ENCODE measurements at regions not wholly inside any gene's neighbourhood (a gene's known extent, or its start where the extent isn't known, plus 50 kb on each side); places are given as distances from the start of the nearest gene placed in this dataset.

- no peak for TF ChIP-seq CTCF (IDR thresholded peaks at IDR 0.05 in 2 of 3, conservative IDR thresholded peaks at IDR 0.05 in 1 of 3; ENCODE audit: borderline replicate concordance in 1 of 3, insufficient read depth in 1 of 3, low read depth in 2 of 3, low read length in 2 of 3)
- no peak for TF ChIP-seq SRF (IDR thresholded peaks at IDR 0.05; ENCODE audit: low read depth)
- no peak for TF ChIP-seq RAD21 (IDR thresholded peaks at IDR 0.05; ENCODE audit: low read depth)
- no peak for TF ChIP-seq REST (IDR thresholded peaks at IDR 0.05; ENCODE audit: low read depth)
- TF ChIP-seq MAX (IDR thresholded peaks at IDR 0.05) = no peak
- TF ChIP-seq POLR2AphosphoS5 (IDR thresholded peaks at IDR 0.05; ENCODE audit: low read depth, low read length) = no peak
- no peak for TF ChIP-seq JUND (IDR thresholded peaks at IDR 0.05)
- no peak for TF ChIP-seq ELF1 (IDR thresholded peaks at IDR 0.05; ENCODE audit: borderline replicate concordance, low read depth)
Observed at GRCh38 chr11:111049131-111049530, 196.4 kb upstream of the POU2AF2 start.
